WERI-Rb-1 (cell line): ENCODE measurements at regions not wholly inside any gene's neighbourhood (a gene's known extent, or its start where the extent isn't known, plus 50 kb on each side); places are given as distances from the start of the nearest gene placed in this dataset.
"Not testable (repeated sequence)": the region's sequence is repeated elsewhere in the genome, so short reads cannot be mapped to it uniquely, and the experiment has no call there.

ENCODE experiments used
- DNase-seq: peaks from one replicate; pipeline ENCODE4 v3.0.0-alpha.2; 2020
- H3K27ac ChIP-seq: fragments of 250-450 bp; sonication (Bioruptor Pico); 2 replicates; pipeline ENCODE4 v1.5.1; 2020; ENCODE audit warnings: mild to moderate bottlenecking, moderate library complexity
- H3K27me3 ChIP-seq: fragments of 250-450 bp; sonication (Bioruptor Pico); 2 replicates; pipeline ENCODE4 v1.5.1; 2021; ENCODE audit warnings: mild to moderate bottlenecking, low read depth, moderate library complexity; ENCODE audit not compliant: insufficient read depth, severe bottlenecking
- H3K36me3 ChIP-seq: fragments of 250-450 bp; sonication (Bioruptor Pico); 2 replicates; pipeline ENCODE4 v1.5.1; 2020; ENCODE audit warnings: mild to moderate bottlenecking, moderate library complexity
- H3K4me3 ChIP-seq: 2 replicates; pipeline ENCODE4 v1.5.1; 2011; ENCODE audit warnings: low read depth, mild to moderate bottlenecking, control low read depth, low read length
- H3K9me3 ChIP-seq: fragments of 250-450 bp; sonication (Bioruptor Pico); 2 replicates; pipeline ENCODE4 v1.5.1; 2021; ENCODE audit warnings: mild to moderate bottlenecking, moderate library complexity; ENCODE audit not compliant: severe bottlenecking
- TF ChIP-seq, protein P1 (sequence below): IDR thresholded peaks from 2 replicates; pipeline ENCODE4 v1.5.1; 2011; ENCODE audit warnings: low read depth, mild to moderate bottlenecking, control low read depth, inconsistent platforms, low read length

DNA sequence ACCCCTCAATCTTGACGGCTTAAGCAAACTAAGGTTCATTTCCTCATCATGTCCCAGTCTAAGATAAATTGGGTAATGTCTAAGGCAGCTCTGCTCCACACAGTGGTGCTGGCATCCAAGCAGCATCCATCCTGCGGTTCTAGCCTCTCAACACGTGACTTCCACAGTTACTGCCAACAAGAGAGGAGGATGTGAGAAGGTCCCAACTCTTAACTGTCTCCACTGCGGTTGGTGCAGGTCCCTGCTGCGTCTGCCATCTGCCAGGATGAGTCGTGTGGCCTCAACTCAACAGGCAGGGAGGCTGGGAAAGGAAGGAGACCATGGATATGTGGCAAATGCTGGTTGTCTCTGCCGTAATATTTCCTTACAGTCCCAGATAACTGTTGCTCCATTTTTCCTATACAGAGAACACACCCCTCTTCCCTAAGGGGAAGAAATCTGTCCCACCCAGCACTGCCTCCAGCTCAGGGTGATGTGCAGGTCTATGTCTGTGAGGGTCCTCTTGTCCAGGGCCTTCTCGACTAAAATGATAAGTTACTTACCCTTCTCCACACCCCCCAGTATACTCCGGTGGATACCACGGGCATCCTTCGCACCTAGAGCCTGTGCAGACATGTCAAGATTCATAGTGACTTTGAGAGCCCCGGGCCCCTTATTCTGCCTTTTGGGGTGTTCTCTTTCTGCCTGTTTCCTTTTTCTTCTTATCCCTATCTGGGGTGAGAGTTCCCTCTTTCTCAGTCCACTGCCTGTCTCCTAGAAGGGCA lies 64.7 kb downstream of the KCNJ18 start:
- Histone ChIP-seq H3K4me3 (no peak overlapping the region), H3K27ac (no peak overlapping the region), H3K27me3 (peaks cover 8% of the 10 kb centered on the region), H3K9me3 (no peaks in the 10 kb centered on the region), H3K36me3 (no peaks in the 10 kb centered on the region)
- TF ChIP-seq, protein P1, sequence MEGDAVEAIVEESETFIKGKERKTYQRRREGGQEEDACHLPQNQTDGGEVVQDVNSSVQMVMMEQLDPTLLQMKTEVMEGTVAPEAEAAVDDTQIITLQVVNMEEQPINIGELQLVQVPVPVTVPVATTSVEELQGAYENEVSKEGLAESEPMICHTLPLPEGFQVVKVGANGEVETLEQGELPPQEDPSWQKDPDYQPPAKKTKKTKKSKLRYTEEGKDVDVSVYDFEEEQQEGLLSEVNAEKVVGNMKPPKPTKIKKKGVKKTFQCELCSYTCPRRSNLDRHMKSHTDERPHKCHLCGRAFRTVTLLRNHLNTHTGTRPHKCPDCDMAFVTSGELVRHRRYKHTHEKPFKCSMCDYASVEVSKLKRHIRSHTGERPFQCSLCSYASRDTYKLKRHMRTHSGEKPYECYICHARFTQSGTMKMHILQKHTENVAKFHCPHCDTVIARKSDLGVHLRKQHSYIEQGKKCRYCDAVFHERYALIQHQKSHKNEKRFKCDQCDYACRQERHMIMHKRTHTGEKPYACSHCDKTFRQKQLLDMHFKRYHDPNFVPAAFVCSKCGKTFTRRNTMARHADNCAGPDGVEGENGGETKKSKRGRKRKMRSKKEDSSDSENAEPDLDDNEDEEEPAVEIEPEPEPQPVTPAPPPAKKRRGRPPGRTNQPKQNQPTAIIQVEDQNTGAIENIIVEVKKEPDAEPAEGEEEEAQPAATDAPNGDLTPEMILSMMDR = no peak
- no peak for DNase-seq

DNA sequence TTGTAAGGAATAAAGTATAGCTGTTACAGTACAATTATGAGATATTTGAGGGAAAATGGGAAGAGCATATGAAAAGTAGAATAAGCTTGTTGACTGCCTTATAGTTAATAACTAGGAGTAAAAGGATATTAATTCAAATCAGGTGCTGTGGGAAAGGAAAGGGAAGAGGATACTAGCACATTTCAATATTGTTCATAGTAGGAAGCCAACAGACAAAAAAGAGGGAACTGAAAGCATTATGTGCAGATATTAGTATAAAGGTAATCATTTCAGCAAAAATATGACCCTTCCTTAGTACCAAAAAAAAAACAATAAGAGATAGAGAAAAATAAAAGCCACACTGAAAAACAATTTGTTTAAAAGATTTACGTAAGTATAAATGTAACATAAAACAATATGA lies 67.3 kb downstream of the KCNJ18 start:
- H3K27ac ChIP-seq, DNase-seq, H3K36me3 ChIP-seq, H3K9me3 ChIP-seq, H3K4me3 ChIP-seq: not testable (repeated sequence)
- H3K27me3 ChIP-seq = peaks cover 14% of the 10 kb centered on the region

DNA sequence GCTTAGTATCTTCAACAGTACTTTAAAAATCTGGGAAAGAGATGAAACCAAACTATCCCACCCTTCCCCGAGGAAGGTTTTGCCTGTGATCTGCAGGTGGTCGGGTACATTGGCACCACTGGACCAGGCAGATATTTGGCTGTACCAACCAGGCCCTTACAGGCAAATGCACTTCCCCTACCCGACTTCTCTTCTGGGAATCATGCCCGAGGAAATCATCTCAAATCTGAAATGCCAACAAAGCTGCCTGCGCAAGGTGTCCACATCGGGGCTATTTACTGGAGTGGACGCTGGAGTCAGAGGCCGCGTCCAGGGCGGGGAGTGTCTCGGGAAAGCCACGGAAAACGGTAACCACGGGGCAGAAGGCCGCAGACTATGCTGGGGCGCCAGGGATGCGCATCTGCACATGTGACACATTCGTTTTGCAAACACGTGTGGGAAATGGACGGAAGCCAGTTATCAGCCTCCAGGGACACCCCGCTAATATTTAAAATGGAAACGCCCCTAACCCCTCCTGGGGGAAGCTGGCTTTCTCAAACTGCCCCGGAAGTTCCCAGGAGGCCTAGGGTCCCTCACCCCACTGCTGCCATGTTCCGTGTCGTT lies 71.5 kb downstream of the KCNJ18 start:
- H3K4me3 ChIP-seq, H3K9me3 ChIP-seq, DNase-seq, H3K36me3 ChIP-seq, H3K27ac ChIP-seq: not testable (repeated sequence)
- peaks cover 13% of the 10 kb centered on the region for H3K27me3 ChIP-seq

DNA sequence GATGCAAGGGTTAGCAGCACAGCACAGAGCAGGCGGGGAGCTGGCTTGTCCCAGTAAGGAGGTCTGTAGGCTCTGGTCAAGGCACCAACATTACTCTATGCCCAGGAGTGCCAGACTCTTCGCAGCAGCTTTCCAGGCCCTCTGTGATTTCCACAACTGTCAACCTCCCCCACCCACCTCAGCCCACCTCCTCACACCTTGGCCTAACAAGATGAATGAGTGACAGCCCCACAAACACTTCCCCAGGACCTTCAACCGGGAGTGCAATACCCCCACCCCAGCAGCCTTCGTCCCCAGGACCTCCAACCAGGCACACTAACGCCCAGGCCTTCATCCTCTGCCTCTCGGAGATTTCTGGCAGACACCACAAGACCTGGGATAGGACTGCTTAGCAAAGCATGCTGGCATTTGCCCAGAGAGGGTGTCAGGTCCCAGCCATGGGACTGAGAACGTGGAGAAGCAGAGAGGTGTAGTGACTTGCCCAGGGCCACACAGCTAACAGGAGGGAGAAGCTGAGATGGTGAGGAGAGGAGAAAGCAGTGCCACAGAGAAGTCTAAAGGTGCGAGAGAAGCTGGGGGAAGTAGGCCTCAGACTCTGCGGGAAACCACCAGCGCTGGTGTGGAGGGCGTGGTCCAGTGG lies 73.4 kb downstream of the KCNJ18 start:
- not testable (repeated sequence) for DNase-seq, H3K36me3 ChIP-seq, H3K9me3 ChIP-seq, H3K27ac ChIP-seq, H3K4me3 ChIP-seq
- H3K27me3 ChIP-seq = peaks cover 16% of the 10 kb centered on the region

DNA sequence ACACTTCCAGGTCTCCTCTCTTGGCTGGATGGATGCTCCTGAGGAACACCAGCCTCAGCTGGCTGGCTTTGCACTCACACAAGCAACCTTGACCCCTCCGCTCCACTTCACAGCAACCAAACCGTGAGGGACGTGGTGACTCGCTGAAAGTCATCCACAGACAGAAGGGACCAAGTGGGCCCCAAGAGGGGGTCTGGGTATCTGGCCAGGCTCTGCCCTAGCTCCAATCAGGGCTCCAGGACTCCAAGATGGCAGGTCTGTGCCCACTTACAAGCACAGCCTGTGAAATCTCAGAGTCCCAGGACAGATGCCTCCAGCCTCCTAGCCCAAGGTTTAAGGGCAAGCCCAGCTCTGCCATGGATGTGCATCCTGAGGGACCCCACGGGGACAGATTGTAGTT lies 74.2 kb downstream of the KCNJ18 start:
- peaks cover 16% of the 10 kb centered on the region for H3K27me3 ChIP-seq
- not testable (repeated sequence) for H3K27ac ChIP-seq, H3K9me3 ChIP-seq, DNase-seq, H3K4me3 ChIP-seq, H3K36me3 ChIP-seq

DNA sequence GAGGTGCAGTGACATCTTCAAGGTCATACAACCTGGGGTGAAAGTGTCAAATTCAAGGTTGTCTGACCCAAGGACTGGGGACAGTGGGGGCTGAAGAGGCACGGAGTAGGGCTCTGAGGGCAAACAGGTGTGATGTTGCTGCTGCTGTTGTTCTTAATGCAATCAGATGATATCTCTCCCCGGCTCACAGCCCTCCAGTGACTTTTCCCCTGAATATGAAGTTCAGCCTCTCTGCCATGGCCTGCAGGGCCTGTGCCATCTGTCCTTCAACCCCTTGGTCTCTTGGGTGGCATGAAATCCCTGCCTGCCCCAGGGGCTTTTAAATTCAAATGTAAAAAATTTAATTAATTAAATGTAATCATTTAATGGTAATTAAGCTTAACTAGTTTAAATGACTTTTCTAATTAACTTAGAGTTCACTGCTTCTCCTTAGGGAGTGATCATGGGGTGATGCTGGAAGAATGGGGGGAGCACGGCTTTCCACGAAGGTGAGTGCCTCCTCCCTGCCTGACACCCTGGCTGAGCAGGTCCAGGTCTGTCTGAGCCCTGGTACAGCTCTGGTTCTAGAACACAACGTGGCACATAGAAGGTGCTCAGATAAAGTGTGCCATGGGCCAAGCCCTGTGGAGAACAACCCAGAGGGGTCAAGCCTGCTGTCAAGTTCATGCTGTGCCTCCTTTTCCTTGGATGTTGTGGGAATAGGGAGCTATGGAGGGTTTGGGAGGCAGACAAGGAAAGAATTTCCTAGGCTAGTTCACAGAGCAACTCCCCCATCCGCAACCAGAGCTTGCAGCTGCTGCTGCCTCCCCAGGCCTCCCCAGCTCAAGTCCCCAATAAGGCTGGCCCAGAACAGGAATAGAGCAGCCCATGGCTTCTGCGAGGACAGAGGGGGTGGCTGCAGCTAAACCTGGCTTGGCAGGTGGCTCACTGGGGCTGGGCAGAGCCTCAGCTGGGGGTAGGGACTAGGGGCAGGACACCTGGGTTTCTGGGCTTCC lies 75.1 kb downstream of the KCNJ18 start:
- peaks cover 16% of the 10 kb centered on the region for H3K27me3 ChIP-seq
- not testable (repeated sequence) for H3K36me3 ChIP-seq, DNase-seq, H3K27ac ChIP-seq, H3K9me3 ChIP-seq, H3K4me3 ChIP-seq

DNA sequence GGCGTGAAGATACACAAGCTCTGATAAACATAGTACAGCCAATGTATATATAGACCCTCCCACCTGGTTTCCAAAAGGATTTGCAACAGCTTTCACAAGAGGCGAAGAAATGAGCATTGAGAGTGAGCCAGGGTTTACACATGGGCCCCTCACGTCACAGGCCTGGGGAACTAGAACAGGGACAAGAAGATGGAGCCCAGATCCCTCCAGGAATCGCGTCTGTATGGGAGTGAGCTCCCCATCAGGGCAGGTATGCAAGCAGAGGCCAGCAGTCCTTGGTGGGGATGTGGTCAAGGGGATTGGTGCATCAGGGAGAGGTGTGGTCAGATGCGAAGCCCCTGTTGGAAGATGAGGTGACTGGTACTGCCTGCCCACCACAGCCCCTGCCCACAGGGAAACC lies 75.9 kb downstream of the KCNJ18 start:
- H3K36me3 ChIP-seq, H3K27ac ChIP-seq, H3K9me3 ChIP-seq, DNase-seq, H3K4me3 ChIP-seq: not testable (repeated sequence)
- H3K27me3 ChIP-seq = peaks cover 18% of the 10 kb centered on the region

DNA sequence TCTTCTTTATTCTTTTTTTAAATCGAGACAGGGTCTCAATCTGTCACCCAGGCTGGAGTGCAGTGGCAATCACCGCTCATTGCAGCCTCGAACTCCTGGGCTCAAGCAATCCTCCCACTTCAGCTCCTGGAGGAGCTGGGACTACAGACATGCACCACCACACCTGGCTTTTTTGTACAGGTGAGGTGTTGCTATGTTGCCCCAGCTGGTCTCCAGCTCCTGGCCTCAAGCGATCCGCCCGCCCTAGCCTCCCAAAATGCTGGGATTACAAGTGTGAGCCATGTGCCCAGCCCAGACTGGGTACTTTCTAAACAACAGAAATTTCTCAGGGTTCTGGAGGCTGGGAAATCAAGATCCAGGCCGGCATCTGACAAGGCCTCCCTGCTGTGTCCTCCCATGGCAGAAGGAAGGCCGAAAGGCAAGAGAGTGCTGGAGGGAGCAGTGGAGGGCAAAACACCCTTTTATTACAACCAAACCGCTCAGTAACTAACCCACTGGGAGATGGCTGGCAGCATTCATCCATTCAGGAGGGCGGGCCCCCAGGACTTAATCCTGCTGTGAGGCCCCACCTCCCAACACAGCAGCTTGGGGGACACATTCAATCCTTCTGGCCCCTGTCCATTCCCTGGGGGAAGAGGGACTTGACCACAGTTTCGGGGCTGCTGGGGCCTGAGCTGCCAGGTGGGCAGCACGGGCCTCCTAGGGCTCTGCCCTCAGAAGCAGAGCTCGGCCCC lies 76.6 kb downstream of the KCNJ18 start:
- DNase-seq = not testable (repeated sequence)

DNA sequence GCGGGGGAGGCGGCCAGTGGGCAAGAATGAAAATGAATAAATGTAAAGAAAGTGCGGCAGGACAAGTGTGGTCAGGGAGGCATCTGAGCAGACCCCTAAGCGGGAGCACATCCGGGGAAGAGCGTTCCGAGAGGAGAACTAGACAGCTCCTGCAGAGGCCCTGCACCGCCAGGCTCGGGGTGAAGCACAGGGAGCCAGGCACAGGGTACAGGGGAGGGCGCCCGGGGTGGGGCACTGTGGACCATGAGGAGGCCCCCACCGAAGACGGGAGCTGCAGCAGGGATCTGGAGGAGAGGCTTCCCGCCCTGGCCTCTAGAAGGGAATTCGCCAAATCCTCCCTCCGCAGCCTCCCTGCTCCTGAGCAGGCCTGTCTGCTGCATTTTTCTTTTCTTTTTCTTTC lies 77.5 kb downstream of the KCNJ18 start:
- H3K9me3 ChIP-seq, H3K36me3 ChIP-seq, DNase-seq, H3K27ac ChIP-seq, H3K4me3 ChIP-seq: not testable (repeated sequence)
- peaks cover 18% of the 10 kb centered on the region for H3K27me3 ChIP-seq

More for the DNA sequence above, 76.6 kb downstream of the KCNJ18 start:
- peaks cover 19% of the 10 kb centered on the region for H3K27me3 ChIP-seq
- not testable (repeated sequence) for H3K27ac ChIP-seq, H3K4me3 ChIP-seq, H3K36me3 ChIP-seq, H3K9me3 ChIP-seq

DNA sequence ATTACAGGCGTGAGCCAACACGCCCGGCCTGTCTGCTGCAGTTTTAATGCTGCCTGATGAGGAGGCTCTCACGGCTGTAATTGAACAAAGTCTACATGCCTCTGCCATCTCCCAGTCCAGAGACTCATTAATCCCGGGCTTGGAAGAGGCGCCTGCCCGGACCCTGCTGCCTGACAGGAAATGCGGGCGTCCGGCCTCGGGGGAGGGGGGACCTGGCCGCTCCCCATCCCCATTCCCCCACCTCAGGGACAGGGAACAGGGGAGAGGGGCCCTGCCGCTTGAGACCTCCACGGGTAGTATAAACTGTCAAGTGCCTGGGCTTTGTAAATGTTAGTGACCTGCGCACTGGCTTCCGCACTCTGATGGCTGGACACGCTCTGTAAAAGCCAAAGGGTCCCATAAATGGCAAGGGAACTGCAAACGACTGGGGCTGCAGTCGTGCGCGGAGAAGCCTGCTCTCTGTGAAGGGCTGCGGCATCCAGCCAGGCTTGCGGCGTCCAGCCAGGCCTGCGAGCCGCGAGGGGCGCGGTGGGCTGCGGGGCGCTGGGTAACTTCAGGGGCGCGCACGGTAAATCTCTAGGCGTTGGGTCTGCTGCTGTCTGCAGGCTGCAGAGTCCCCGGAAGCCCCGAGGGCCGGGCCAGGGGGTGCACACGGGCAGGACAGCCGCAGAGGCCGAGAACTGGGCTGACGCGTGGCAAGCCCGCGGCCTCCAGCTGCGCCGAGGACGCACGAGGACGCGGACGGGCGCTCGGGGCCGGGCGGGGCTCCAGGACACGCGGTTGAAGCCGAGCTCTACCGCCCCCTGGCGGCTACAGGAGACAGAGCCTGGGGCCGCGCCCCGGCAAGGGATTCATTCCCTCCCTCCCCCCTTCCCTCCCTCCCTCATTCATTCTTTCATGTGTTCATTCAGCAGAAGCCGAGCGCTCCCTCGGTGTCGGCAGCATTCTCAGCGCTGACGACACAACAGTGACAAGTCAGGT lies 78.4 kb downstream of the KCNJ18 start:
- H3K27me3 ChIP-seq = peaks cover 18% of the 10 kb centered on the region
- H3K9me3 ChIP-seq, H3K27ac ChIP-seq, DNase-seq, H3K4me3 ChIP-seq, H3K36me3 ChIP-seq: not testable (repeated sequence)
